NB4 (cell line): ENCODE measurements at regions not wholly inside any gene's neighbourhood (a gene's known extent, or its start where the extent isn't known, plus 50 kb on each side); places are given as distances from the start of the nearest gene placed in this dataset.

Source experiments
- MYC ChIP-seq: IDR thresholded peaks from 2 replicates; pipeline ENCODE4 v1.6.1; 2011; ENCODE audit warnings: low read depth, low read length
- POLR2A ChIP-seq: IDR thresholded peaks from 2 replicates; pipeline ENCODE4 v1.6.1; 2011; ENCODE audit warnings: mild to moderate bottlenecking; ENCODE audit not compliant: insufficient read length; ENCODE audit errors: extremely low read depth
- TF ChIP-seq, protein P1 (sequence below): IDR thresholded peaks from one replicate; pipeline ENCODE4 v1.5.1; 2012; ENCODE audit warnings: low read depth, low read length

GRCh38 chr5:54644226-54644625 lies 126.7 kb downstream of the SNX18 start:
- TF ChIP-seq, protein P1, sequence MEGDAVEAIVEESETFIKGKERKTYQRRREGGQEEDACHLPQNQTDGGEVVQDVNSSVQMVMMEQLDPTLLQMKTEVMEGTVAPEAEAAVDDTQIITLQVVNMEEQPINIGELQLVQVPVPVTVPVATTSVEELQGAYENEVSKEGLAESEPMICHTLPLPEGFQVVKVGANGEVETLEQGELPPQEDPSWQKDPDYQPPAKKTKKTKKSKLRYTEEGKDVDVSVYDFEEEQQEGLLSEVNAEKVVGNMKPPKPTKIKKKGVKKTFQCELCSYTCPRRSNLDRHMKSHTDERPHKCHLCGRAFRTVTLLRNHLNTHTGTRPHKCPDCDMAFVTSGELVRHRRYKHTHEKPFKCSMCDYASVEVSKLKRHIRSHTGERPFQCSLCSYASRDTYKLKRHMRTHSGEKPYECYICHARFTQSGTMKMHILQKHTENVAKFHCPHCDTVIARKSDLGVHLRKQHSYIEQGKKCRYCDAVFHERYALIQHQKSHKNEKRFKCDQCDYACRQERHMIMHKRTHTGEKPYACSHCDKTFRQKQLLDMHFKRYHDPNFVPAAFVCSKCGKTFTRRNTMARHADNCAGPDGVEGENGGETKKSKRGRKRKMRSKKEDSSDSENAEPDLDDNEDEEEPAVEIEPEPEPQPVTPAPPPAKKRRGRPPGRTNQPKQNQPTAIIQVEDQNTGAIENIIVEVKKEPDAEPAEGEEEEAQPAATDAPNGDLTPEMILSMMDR: no peak
- TF ChIP-seq MYC: no peak
- no peak for TF ChIP-seq POLR2A
